NB4 (cell line): ENCODE measurements at regions not wholly inside any gene's neighbourhood (a gene's known extent, or its start where the extent isn't known, plus 50 kb on each side); places are given as distances from the start of the nearest gene placed in this dataset.

ENCODE experiments used
- DNase-seq: peaks from one replicate; pipeline ENCODE4 v3.0.0; 2010; ENCODE audit warnings: low read depth
- H3K4me3 ChIP-seq: one replicate; pipeline ENCODE4 v1.5.1; 2011; ENCODE audit warnings: mild to moderate bottlenecking, low read depth, low read length, moderate library complexity
- CTCF ChIP-seq: IDR thresholded peaks from one replicate; pipeline ENCODE4 v1.5.1; 2012; ENCODE audit warnings: low read depth, low read length
- MAX ChIP-seq: IDR thresholded peaks from 2 replicates; pipeline ENCODE4 v1.6.1; 2011; ENCODE audit warnings: low read depth, low read length
- MYC ChIP-seq: IDR thresholded peaks from 2 replicates; pipeline ENCODE4 v1.6.1; 2011; ENCODE audit warnings: low read depth, low read length
- POLR2A ChIP-seq: IDR thresholded peaks from 2 replicates; pipeline ENCODE4 v1.6.1; 2011; ENCODE audit warnings: mild to moderate bottlenecking; ENCODE audit not compliant: insufficient read length; ENCODE audit errors: extremely low read depth

GRCh38 chr5:143955141-143955540 is 143.2 kb downstream of the HMHB1 start:
- no peak overlapping the region for H3K4me3 ChIP-seq
- no peak for DNase-seq
- TF ChIP-seq CTCF (no peak), MYC (no peak), POLR2A (no peak), MAX (no peak)

- DNase-seq, result no peak
- no peak for TF ChIP-seq POLR2A
- no peak for TF ChIP-seq MAX
- TF ChIP-seq MYC, result no peak
- peak; percentile 29 for TF ChIP-seq CTCF
- H3K4me3 ChIP-seq, result no peak overlapping the region
Measured at GRCh38 chr5:143957455-143957854, 145.5 kb downstream of the HMHB1 start.

GRCh38 chr5:143962201-143962600 is 150.2 kb downstream of the HMHB1 start:
- no peak for DNase-seq
- TF ChIP-seq MYC (no peak), MAX (no peak), POLR2A (no peak), CTCF (no peak)
- no peak overlapping the region for H3K4me3 ChIP-seq

GRCh38 chr5:143964919-143965318 is 153.0 kb downstream of the HMHB1 start:
- no peak overlapping the region for H3K4me3 ChIP-seq
- DNase-seq, result peak; percentile 28
- TF ChIP-seq MYC, result no peak
- TF ChIP-seq POLR2A, result no peak
- no peak for TF ChIP-seq CTCF
- TF ChIP-seq MAX, result no peak

- TF ChIP-seq MAX (no peak), CTCF (no peak), MYC (no peak), POLR2A (no peak)
- no peak overlapping the region for H3K4me3 ChIP-seq
- DNase-seq, result no peak
Measured at GRCh38 chr5:143966280-143966679, 154.3 kb downstream of the HMHB1 start.
